HG03378 (cell line): ENCODE measurements at regions not wholly inside any gene's neighbourhood (a gene's known extent, or its start where the extent isn't known, plus 50 kb on each side); places are given as distances from the start of the nearest gene placed in this dataset.

Source experiments
- ATAC-seq: cut with Tn5 transposase; IDR thresholded peaks from one replicate; pipeline ENCODE4 v1.9.1; 2021; ENCODE audit warnings: mild to moderate bottlenecking, moderate library complexity; ENCODE audit not compliant: unreplicated experiment

DNA sequence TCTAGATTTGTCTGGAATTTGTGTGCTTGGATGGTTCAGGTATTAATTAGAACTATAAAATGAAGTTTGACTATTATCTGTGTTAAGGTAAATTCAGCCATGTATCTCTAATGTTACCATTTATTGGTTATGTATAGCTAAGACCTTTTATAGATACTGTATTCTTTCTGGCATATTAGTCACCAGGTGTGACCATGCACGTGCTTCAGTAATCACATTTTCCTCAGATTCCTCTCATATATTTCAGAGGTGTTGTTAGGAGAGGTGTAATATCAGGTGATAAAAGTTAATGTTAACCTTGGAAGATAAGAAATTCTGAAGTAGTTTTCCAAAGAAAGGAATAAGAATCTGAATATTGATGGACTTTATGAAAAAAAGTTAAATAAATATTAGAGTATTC lies 194.5 kb upstream of the KHDRBS2 start:
- ATAC-seq, result no peak

DNA sequence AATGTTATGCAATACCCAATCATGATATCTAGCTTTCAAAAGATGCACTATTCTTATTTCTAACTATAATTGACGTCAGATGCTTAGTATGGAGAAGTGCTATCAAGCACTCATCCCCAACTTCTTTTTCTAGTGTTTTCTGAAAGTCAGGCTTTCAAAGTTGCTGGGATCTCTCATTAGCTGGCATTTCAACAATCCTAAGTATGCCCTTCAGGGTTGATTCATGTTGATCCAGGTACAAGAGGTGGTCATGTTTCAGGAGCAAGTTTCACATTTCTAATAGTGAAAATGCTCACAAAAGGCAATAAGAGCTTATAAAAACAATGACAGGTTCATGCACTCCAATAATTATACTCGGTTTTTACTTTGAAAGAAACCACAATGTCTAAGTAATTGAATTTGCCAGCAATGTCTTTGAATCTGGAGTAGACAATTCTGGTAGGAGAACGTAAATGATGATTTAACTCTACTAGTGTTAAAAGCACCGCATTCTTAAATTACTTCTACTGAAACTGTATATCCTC lies 193.7 kb upstream of the KHDRBS2 start:
- ATAC-seq, result no peak

DNA sequence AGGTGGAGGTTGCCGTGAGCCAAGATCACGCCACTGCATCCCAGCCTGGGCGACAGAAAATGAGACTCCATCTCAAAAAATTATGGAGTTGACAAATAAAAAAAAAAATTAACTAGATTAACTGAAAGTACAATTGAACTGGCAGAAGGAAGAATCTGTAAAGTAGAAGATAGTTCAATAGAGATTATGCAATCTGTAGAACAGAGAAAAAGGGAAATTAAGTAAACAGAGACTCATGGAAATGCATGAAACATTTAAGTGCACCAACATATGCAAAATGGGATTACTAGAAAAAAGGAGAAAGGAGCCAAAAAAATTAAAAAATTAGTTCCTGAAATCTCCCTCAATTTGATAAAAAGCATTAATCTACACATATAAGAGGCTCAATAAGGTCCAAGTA lies 188.8 kb upstream of the KHDRBS2 start:
- ATAC-seq, result no peak

DNA sequence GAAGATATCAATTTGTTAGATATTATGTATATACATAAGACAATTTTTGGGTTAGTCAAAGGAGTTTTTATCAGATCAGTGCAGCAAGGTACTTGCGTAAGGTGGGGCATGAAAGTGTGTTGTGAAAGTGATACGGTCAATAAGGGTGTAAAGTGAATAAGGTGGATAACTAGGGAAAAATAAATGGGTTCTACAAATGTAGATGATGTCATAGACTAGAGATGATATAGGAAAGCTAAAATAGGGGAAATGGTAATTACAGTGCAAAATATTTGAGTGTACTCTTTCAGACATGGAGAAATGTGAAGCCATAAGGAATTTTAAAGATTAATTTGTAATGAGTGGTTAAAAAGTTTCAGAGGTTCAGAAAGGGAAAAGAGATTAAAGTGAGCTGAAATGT lies 180.6 kb upstream of the KHDRBS2 start:
- no peak for ATAC-seq

DNA sequence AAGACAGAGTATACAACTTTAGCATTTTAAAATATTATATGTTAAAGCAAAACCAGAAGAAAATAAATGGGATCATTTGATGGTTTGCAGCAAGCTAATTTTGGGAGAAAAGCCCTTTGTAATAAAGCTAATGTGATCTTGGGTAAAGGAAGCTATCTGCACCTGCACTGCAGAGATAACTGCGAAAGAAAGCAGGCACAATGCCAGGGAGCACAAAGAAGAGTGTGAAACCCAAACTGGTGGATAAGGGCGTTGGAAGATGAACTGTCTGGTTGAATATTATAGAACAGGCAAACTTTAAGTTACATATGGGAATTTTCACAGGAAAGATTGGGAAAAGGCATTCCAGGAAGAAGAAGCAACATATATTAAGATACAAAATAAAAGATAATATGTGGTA lies 179.2 kb upstream of the KHDRBS2 start:
- no peak for ATAC-seq

DNA sequence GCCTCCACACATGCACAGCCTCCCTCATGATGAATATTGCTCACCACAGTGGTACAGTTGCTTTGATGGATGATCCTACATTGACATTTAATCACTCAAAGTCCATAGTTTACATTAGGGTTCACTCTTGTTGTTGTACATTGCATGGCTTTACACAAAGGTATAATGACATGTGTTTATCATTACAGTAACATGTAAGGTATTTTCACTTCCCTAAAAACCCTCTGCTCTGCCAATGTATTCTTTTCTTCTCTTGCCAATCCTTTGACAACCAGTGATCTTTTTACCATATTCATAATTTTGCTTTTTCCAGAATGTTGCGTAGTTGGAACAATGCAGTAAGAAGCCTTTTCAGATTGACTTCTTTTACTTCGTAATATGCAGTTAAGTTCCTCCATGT lies 166.6 kb upstream of the KHDRBS2 start:
- no peak for ATAC-seq

DNA sequence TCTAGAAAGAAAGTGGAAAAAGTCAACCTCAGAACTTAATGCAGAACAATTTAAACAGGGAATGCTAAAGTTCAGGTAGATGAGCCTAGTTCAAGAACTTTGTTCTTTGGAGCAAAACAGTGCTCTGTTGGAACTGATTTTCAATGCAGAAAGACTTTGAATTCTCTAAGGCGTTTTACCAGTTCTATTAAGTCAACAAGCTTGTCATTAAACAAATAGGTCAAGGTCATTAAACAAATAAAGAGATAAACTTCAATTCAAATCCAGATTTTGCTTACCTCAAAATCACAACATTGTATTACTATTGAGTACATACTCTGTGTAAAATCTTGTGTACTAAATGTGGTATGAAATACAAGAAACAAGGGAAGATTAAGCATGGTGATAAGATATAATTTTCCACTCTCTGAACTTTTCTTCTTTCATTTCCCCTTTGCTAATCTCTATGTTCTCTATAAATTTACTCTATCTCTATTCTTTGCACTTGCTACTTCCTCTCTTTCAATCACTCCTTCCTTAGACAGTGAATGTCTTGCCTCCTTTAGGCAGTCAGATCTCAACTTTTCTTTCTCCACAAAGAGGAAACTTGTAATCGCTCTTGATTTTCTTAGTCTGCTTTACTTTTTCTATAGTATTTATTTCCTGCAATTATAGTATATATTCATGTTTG lies 160.8 kb upstream of the KHDRBS2 start:
- no peak for ATAC-seq

DNA sequence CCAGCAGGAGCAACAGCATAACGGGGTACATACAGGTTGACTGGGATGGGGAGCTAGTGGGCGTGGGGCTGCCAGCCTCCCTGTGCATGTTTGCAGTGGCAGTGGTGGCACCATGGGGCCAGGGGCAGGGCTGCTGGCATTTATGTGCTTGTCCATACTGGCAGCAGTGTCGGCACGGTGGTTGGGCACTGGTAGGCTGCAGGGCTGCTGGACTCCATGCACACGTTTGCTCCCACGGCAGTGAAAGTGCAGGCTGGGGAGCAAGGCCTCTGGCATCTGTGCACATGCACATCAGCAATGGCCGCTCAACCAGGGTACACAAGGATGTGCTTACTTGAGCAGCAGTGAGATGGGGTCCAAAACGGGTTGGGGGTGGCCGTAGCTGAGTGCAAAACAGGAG lies 159.5 kb upstream of the KHDRBS2 start:
- no peak for ATAC-seq

DNA sequence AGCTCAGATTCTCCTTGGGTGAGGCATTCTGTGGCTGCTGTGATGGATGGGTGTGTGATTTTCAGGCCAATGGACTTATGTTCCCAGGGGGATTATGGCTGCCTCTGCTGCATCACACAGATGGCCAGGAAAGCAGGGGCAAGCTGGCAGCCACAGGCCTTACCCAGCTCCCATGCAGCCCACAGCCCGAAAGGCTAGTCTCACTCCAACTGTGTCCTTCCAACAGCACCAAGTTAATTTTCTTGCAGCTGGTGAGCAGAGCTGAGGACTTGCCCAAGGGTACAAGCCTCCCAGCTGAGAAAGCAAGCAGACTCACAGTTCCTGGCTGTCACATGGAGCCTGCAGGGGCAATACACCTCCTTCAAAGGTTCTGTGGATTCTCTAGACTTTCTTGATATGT lies 155.2 kb upstream of the KHDRBS2 start:
- ATAC-seq, result no peak

DNA sequence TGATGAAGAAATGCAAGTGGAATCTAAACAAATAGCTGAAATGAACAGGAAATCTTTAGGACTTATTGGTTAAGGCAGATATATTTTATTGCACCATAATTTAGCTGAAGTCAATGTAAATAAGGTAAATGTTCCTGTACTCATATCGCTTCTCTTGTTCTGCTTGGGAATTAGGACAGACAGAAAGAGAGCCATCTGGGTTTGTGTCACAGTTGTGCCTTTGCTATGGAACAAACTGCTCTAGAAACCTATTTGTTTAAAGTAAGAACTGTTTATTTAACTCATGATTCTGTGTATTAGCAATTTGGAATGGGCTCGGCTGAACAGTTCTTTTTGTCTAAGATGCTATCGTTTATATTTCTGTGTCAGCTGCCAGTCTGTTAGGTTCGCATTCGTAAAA lies 143.8 kb upstream of the KHDRBS2 start:
- no peak for ATAC-seq

DNA sequence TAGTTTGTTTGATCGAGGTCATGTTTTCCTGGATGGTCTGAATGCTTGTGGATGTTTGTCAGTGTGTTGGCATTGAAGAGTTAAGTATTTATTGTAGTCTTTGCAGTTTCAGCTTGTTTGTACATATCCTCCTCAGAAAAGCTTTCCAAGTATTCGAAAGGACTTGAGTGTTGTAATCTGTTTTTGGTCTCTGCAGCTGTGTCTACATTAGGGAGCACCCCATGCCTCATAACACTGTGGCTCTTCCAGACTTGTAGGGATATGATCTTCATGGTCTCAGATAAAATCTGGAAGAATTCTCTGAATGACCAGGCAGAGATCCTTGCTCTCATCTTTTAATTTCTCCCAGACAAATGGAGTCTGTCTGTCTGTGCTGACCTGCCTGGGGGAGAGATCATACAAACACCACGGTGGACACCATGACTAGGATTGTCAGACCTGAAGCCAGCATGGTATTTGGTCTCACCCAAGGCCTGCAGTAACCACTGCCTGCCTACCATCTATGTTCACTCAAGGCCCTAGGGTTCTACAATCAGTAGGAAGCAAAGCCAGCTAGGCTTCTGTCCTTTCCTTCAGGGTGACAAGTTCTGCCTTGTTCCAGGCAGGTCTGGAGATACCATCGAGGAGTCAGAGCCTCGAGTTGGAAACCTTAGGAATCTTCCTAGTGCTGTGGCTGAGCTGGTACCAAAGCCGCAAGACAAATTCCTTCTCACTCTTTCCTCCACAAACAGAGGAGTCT lies 114.7 kb upstream of the KHDRBS2 start:
- no peak for ATAC-seq

DNA sequence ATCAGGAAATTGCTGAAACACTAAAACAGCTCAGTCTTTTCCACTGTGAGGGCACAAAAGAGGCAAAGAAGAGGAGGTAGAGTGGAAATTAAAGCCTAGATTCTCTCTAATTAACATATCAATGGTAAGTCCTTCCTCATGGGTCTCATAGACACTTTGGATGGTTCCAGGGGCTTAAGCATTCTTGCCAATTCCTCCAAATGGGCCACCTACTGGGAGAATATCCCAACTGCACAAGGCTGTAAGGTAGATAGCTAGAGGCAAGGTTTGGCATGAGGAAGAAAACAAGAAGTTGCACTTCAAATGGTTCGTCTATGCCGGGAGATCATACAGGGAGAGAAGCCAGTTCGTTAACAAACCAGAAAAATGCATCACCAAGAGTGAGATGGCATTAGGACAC lies 107.6 kb upstream of the KHDRBS2 start:
- ATAC-seq, result no peak

DNA sequence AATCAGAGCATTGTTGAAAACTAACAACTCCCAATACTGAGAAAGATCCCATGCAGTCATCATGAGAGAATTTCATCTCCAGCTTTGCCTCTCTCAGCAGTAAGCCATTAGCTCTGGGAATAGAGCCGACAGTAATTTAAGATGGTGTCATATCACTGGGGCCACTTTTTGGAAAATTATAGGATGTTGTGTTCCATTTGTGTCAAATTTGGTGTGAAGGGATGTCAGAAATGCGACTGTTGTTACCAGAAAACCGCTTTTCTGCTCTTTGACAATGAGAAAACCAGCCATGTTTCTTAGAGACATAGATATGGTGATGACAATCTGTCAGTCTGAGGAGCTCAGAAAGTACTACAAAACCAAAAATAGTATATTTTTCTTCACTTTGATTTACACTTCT lies 106.3 kb upstream of the KHDRBS2 start:
- no peak for ATAC-seq

DNA sequence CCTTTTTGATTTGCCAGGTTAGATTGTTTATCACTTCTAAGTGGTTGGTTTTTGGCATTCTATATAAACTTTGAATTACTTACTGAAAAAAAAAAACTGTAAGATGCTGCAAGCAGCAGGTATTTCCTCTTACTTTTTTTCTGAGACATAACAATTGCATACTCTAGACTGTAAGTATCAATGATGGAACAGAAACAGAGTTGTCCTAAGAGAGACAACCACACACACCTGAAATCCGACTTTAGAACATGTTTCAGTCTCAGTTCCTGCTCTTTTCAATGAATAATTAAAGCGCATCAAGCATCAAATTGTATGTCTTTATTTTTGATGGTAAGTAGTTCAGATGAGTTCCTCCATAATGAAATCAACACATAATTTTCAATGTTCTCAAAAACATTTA lies 105.3 kb upstream of the KHDRBS2 start:
- no peak for ATAC-seq

DNA sequence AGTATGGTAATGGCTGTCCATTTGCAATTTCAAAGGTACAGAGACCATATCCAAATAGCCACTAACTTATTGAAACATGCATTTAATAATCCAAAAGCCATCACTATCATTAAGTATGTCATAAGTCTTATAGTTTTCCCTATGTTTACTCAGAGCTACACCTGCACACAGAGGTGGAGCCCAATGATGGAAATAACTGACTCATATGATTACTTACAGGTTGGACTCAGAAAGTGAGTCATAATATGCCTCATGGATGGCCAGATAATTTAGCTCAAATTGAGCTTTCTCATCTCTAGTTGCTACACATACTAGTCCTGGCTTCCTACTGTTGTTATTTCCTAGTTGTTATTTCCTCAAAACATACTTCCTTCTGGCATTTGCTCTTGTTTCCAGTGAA lies 104.4 kb upstream of the KHDRBS2 start:
- ATAC-seq, result peak; percentile 61

DNA sequence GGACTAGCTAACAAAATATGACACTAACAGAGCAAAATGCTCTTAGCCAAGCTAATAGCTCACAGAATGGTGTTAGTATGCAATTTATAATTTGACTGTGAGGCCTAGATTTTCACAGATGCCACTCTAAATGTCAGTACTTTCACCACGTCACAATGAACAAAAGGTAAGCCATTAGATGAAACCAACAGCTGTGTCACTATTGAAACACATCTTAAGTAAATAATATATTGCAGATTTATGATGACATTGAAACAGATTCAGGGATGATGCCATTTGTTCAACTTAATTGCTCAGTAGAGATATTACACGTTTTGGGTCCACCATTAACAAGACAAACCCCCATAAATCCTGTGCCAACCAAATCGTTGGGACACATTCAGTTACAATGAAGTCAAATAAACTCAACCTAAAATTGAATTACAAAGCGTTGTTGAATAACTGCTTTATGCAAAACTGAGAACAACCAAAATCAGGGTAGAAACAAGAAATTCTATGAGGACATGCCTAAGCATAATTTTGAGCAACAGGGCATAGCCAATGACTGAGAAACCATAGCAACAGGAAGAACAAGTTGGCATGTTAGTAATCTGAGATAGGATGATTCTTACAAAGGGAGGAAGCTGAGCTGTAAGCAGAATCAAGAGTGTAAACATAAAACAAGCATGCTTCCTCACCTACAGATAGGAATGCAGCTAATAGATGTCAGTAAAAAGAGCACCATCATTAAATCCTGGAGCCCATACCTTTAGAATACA lies 85.6 kb upstream of the KHDRBS2 start:
- no peak for ATAC-seq

DNA sequence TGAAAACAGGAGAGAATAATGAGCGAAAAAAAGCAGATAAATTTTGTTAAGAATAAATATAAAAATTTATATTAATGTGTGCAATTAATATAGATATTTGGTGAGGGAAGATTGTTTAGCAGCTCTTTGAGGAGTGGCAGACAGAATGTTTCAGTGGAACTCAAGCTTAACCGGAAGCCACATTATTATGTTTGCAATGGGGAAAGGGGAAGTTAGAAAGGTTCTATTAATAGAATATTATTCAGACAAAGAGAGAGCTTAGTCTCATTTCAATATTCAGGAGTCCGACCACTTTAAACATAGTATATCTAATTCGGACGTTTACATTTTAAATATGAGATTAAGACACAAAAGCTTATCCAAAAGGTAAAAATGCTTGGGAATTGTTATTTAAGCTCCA lies 81.6 kb upstream of the KHDRBS2 start:
- peak; percentile 100 for ATAC-seq

DNA sequence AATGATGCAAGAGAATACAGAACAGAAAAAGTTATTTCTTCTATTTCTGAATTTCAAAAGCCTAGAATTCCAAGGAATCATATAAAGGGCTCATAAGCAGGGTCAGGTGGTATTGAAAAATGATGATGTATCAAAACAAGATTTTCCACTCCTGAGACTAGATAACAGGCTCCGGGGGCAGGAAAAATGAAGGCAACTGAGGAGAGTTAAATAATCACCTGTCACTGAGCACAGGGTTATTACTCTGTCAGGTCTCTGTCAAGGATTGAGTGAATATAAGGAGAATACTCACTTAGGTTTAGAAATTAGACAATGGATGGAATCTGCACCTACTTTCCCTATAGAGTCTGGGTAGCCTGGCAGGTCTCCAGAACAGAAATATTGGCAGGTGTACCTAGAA lies 76.1 kb upstream of the KHDRBS2 start:
- ATAC-seq, result no peak

DNA sequence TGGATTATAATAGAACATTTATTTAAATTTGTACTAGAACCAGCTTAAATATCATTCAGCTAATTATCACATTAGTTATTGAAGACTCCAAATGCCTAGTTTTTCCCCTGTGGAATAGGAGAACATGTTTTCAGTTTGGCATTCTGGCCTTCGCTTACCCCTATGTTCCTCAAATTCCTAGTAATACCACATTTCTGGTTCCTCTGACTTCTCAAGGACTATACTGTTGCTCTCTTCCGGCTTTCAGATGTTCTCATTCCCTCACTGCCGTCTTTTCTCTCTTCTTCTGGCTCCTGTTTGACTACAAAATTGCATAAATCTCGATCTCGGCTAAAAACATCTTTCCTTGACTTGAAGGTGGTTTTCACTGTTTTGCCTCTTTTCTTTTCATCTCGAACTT lies 71.8 kb upstream of the KHDRBS2 start:
- no peak for ATAC-seq

DNA sequence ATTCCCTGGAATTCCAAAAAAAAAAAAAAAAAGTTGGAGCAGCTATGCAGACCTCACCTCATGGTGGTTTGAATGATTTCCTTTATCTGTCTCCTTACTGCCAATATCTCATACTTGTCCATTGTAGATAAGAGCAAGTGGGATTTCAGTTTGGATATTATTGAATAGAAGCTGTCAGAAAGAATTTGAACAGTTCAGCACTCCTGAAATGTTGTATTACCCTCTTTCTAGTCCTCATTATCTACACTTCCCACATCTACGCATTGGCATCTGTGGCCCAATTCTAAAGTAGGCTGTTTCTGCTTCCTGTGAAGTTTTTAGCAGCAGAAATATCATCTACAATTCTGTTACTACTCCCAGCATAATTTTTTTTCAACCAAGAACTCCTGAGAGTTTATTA lies 68.2 kb upstream of the KHDRBS2 start:
- ATAC-seq, result no peak

DNA sequence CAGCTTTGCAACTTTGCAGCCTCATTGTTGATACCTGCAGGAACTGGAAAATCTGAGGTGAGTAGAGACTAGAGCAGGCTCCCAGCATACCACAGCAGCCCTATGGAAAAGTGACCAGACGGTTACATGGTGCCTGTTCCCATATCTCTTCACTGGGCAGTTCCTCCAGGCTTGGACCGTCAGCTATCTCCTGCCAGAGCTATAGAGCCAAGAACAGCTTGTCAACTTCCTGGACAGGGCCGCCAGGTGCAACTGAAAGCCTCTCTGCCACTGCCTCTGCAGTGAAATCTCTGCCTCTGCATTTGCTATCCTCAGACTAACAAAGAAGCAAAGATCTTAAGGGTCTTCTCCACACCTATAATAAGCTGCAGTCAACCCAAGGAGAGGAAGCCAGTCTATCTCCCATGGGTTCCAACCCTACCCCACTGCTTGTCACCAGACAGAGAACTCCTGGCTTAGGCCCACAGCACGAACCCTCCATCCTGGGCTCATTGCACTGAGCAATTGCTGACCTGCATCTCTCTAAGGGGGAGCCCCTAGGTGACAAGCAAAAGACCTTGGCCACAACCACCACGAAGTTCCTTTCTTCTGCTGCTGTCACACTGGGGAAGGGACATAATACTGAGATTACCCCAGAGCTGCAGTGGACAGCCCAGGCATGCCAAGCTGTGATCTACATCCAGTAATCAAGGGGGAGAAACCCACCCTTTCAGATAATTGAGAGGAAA lies 60.1 kb upstream of the KHDRBS2 start:
- ATAC-seq, result no peak
